ENCODE measurements at regions not wholly inside any gene's neighbourhood (a gene's known extent, or its start where the extent isn't known, plus 50 kb on each side); places are given as distances from the start of the nearest gene placed in this dataset.

GRCh38 chr2:155696571-155696970 lies 636.0 kb downstream of the NR4A2 start:
- H3K27me3 ChIP-seq (ENCODE audit: control insufficient read depth in 2 of 2, insufficient read depth in 2 of 2, low read length in 2 of 2): no peaks in the 10 kb centered on the region
- no peaks in the 10 kb centered on the region for H4K20me1 ChIP-seq (replicated peaks; ENCODE audit: control insufficient read depth, extremely low read depth, insufficient read depth, low read length)
- peaks cover 8% of the 10 kb centered on the region for H3K4me1 ChIP-seq (ENCODE audit: control insufficient read depth, extremely low read depth, insufficient read depth, low read length)
- H3K4me3 ChIP-seq (replicated peaks in 1 of 3; ENCODE audit: insufficient read depth in 1 of 3, low read depth in 1 of 3, low read length in 3 of 3): peak overlapping the region in 1 of 3 experiments; percentile 2
- intact Hi-C loops (cut with micrococcal nuclease) (no loop called here), dilution Hi-C loops (cut with MboI; ENCODE audit: extremely low pct_ligation_motif_present, low sequenced_read_pairs) (no loop called here)
- no TSS peak for BruUV-seq (replicated peaks)
- peak overlapping the region; percentile 8 for H3K9ac ChIP-seq (replicated peaks; ENCODE audit: extremely low read depth, insufficient read depth, low read length)
- ChIA-PET CTCF (no interaction called here), POLR2A (no interaction called here)
- peak overlapping the region; percentile 45 for H3K27ac ChIP-seq (ENCODE audit: insufficient read depth, low read depth, low read length)
- no peaks in the 10 kb centered on the region for H3K36me3 ChIP-seq (ENCODE audit: control insufficient read depth in 2 of 2, extremely low read depth in 1 of 2, insufficient read depth in 2 of 2, low read length in 2 of 2)
- DNase-seq (ENCODE audit: low read depth, low spot score): peak; percentile 72
- peak; percentile 10 for TF ChIP-seq JUN (IDR thresholded peaks at IDR 0.05; ENCODE audit: borderline replicate concordance, insufficient read depth, insufficient read length, low read depth)
- no peak for TF ChIP-seq POLR2A (IDR thresholded peaks at IDR 0.05; ENCODE audit: low read depth, low read length)
- no peak for TF ChIP-seq CTCF (IDR thresholded peaks at IDR 0.05; ENCODE audit: extremely low read depth in 1 of 2, insufficient read depth in 1 of 2, low read depth in 1 of 2, low read length in 2 of 2)
- TF ChIP-seq MAX (IDR thresholded peaks at IDR 0.05; ENCODE audit: insufficient read depth, insufficient read length): no peak
- no peak for TF ChIP-seq MYC (IDR thresholded peaks at IDR 0.05; ENCODE audit: low read depth, low read length)
- TF ChIP-seq POLR2AphosphoS5 (IDR thresholded peaks at IDR 0.05; ENCODE audit: insufficient read depth, low read depth, low read length): no peak
- no peak for TF ChIP-seq GATA2 (IDR thresholded peaks at IDR 0.05; ENCODE audit: insufficient read depth, insufficient read length, low read depth, low read length)
- no peak for TF ChIP-seq EZH2 (IDR thresholded peaks at IDR 0.05; ENCODE audit: borderline replicate concordance, low read depth, low read length, severe bottlenecking)
- TF ChIP-seq FOS (IDR thresholded peaks at IDR 0.05; ENCODE audit: borderline replicate concordance, insufficient read depth, low read length): peak; percentile 28
- no peak overlapping the region for H2AFZ ChIP-seq (ENCODE audit: low read depth, low read length)
- H3K4me2 ChIP-seq (ENCODE audit: insufficient read depth, low read length): peak overlapping the region; percentile 79
- peak; percentile 50 for FAIRE-seq
- no peaks in the 10 kb centered on the region for H3K9me1 ChIP-seq (replicated peaks; ENCODE audit: control insufficient read depth, extremely low read depth, insufficient read depth, low read length)
- no peaks in the 10 kb centered on the region for H3K79me2 ChIP-seq (ENCODE audit: control insufficient read depth, insufficient read depth, low read length)
- H3K9me3 ChIP-seq (replicated peaks; ENCODE audit: control insufficient read depth, insufficient read depth, low read length): no peaks in the 10 kb centered on the region
